ENCODE measurements at regions not wholly inside any gene's neighbourhood (a gene's known extent, or its start where the extent isn't known, plus 50 kb on each side); places are given as distances from the start of the nearest gene placed in this dataset.

GRCh38 chr1:217363319-217363718, 267.6 kb downstream of the GPATCH2 start:
- TF ChIP-seq, protein P1, sequence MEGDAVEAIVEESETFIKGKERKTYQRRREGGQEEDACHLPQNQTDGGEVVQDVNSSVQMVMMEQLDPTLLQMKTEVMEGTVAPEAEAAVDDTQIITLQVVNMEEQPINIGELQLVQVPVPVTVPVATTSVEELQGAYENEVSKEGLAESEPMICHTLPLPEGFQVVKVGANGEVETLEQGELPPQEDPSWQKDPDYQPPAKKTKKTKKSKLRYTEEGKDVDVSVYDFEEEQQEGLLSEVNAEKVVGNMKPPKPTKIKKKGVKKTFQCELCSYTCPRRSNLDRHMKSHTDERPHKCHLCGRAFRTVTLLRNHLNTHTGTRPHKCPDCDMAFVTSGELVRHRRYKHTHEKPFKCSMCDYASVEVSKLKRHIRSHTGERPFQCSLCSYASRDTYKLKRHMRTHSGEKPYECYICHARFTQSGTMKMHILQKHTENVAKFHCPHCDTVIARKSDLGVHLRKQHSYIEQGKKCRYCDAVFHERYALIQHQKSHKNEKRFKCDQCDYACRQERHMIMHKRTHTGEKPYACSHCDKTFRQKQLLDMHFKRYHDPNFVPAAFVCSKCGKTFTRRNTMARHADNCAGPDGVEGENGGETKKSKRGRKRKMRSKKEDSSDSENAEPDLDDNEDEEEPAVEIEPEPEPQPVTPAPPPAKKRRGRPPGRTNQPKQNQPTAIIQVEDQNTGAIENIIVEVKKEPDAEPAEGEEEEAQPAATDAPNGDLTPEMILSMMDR (IDR thresholded peaks at IDR 0.05; ENCODE audit: low read depth, low read length), result no peak
- H3K4me3 ChIP-seq (ENCODE audit: low read depth, low read length), result no peak overlapping the region

DNA sequence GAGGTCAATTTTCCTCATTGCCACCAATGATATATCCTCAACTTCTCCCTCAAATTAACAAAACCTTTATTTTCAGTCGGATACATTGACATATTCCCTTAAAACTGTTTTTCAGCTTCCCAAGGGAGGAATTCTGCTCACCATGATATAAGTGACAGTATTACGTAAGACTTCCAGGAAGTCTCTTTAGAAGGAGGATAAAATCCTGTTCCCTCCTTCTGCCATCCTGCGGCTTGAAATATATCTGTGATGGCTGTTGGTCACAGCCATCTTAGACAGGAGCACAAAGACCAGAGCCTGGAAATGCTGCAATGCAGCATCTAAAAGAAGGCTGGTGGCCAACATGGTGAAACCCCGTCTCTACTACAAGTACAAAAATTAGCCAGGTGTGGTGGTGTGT, 270.4 kb downstream of the GPATCH2 start:
- TF ChIP-seq, protein P1 (IDR thresholded peaks at IDR 0.05; ENCODE audit: low read depth, low read length), result no peak
- H3K4me3 ChIP-seq (ENCODE audit: low read depth, low read length), result no peak overlapping the region

DNA sequence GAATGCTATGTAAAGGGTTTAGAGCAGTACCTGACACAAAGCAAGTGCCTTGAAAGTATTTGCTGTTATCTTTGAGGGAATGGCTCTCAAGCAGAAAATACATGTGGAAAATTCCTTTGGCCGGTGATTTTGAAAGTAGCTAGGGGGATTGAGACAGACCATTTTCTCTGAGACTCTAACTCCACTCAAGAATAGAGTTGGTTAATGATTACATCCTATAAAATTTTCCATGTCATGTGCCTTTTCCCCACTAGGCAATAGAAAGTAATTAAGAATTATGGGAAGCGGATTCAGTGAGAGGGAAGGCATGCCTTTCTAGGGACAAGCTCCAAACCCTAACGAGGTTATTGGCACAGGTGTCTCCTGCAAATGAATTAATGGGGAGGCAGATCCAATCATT, 276.0 kb downstream of the GPATCH2 start:
- H3K4me3 ChIP-seq (ENCODE audit: low read depth, low read length), result no peak overlapping the region
- TF ChIP-seq, protein P1 (IDR thresholded peaks at IDR 0.05; ENCODE audit: low read depth, low read length), result no peak

DNA sequence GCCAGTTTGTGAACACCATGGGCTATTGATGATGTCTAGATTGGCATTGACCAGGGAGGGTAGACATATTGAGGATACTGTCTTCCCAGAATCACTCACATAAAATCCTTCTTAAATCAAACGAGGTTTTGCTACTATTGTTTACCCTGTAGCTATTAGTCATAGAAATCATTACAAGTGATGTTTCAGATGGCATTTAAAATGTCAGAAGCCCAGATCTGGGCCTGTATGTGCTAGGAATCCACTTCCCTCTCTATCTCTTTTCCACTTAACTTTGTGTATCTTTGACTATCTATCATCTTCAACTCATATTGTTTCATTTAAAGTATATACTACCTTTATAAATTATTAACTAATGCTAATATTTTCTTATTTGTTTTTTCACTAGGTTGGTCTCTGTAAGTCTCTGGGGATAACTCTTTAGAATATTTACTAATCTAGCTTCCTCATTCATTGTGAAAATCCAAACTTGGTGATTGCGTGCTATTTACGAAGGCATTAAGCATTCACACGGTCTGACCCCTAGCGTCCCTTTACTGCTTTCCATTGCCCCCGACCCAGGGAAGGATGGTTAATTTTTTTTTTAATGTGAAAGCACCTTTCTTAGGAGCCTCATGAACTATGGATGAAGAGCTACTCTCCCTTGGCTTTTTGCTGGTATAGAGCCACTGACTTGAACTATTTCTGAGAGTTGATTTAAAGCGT, 281.8 kb downstream of the GPATCH2 start:
- H3K4me3 ChIP-seq (ENCODE audit: low read depth, low read length), result no peak overlapping the region
- TF ChIP-seq, protein P1 (IDR thresholded peaks at IDR 0.05; ENCODE audit: low read depth, low read length), result no peak

- TF ChIP-seq, protein P1 (IDR thresholded peaks at IDR 0.05; ENCODE audit: low read depth, low read length), result no peak
- H3K4me3 ChIP-seq (ENCODE audit: low read depth, low read length), result no peak overlapping the region
These were observed 286.2 kb downstream of the GPATCH2 start for GRCh38 chr1:217344712-217345111.

DNA sequence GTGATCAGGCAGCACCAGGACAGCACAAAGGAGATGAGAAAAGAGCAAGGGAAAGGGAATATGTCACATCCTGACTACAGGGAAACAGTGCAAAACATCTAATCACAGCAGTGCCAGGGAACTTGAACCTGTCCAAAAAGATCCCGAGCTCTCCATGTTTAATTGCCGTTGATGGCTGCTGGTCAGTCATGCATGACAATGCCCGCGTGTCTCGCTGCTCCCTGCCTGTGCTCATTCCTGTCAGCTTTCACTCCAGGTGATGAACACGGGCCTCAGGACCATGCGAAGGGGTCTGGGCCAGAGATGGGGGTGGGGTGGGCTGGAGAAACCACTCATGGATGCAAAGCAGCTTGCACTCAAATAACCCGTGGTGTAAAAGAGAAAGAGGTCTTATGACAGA, 287.0 kb downstream of the GPATCH2 start:
- TF ChIP-seq, protein P1 (IDR thresholded peaks at IDR 0.05; ENCODE audit: low read depth, low read length), result no peak
- H3K4me3 ChIP-seq (ENCODE audit: low read depth, low read length), result no peak overlapping the region

- TF ChIP-seq, protein P1 (IDR thresholded peaks at IDR 0.05; ENCODE audit: low read depth, low read length), result no peak
- no peak overlapping the region for H3K4me3 ChIP-seq (ENCODE audit: low read depth, low read length)
These were observed 288.8 kb downstream of the GPATCH2 start for GRCh38 chr1:217342105-217342504.

Data from WI38 (cell line).